SK-N-SH treated with all-trans-retinoic acid at 6 μM for 48 hours (cell line): ENCODE measurements at regions not wholly inside any gene's neighbourhood (a gene's known extent, or its start where the extent isn't known, plus 50 kb on each side); places are given as distances from the start of the nearest gene placed in this dataset.

Experiments used
- CSRNP3 ChIP-seq: fragments of 250-450 bp; sonication (Bioruptor Pico); IDR thresholded peaks from 2 replicates; pipeline ENCODE4 v1.5.1; 2021; ENCODE audit warnings: mild to moderate bottlenecking, moderate library complexity
- PATZ1 ChIP-seq: fragments of 250-450 bp; sonication (Bioruptor Pico); IDR thresholded peaks from 2 replicates; pipeline ENCODE4 v1.8.0; 2020; ENCODE audit warnings: mild to moderate bottlenecking, moderate library complexity, borderline replicate concordance
- PPARA ChIP-seq: fragments of 250-450 bp; sonication (Bioruptor Pico); IDR thresholded peaks from 2 replicates; pipeline ENCODE4 v1.5.0; 2020; ENCODE audit warnings: mild to moderate bottlenecking, borderline replicate concordance
- RARB ChIP-seq: fragments of 250-450 bp; sonication (Bioruptor Pico); IDR thresholded peaks from 2 replicates; pipeline ENCODE4 v1.8.0; 2021; ENCODE audit warnings: mild to moderate bottlenecking, moderate library complexity
- SNAI2 ChIP-seq: fragments of 250-450 bp; sonication (Bioruptor Pico); IDR thresholded peaks from 2 replicates; pipeline ENCODE4 v1.5.0; 2020; ENCODE audit warnings: mild to moderate bottlenecking, moderate library complexity
- TCF4 ChIP-seq: fragments of 250-450 bp; sonication (Bioruptor Pico); IDR thresholded peaks from 2 replicates; pipeline ENCODE4 v1.8.0; 2021; ENCODE audit warnings: mild to moderate bottlenecking, moderate library complexity, borderline replicate concordance
- TOX ChIP-seq: fragments of 250-450 bp; sonication (Bioruptor Pico); IDR thresholded peaks from 2 replicates; pipeline ENCODE4 v1.8.0; 2021; ENCODE audit warnings: mild to moderate bottlenecking, moderate library complexity, borderline replicate concordance

- no peak for TF ChIP-seq TCF4 (CRISPR knock-in tag)
- no peak for TF ChIP-seq RARB (CRISPR knock-in tag)
- TF ChIP-seq PPARA (CRISPR knock-in tag) = no peak
- no peak for TF ChIP-seq SNAI2
- TF ChIP-seq CSRNP3 (CRISPR knock-in tag) = no peak
- no peak for TF ChIP-seq TOX (CRISPR knock-in tag)
- TF ChIP-seq PATZ1 (CRISPR knock-in tag) = no peak
These were observed 145.3 kb upstream of the TCF21 start for GRCh38 chr6:133743621-133744020.
